ENCODE measurements at regions not wholly inside any gene's neighbourhood (a gene's known extent, or its start where the extent isn't known, plus 50 kb on each side); places are given as distances from the start of the nearest gene placed in this dataset.

DNA sequence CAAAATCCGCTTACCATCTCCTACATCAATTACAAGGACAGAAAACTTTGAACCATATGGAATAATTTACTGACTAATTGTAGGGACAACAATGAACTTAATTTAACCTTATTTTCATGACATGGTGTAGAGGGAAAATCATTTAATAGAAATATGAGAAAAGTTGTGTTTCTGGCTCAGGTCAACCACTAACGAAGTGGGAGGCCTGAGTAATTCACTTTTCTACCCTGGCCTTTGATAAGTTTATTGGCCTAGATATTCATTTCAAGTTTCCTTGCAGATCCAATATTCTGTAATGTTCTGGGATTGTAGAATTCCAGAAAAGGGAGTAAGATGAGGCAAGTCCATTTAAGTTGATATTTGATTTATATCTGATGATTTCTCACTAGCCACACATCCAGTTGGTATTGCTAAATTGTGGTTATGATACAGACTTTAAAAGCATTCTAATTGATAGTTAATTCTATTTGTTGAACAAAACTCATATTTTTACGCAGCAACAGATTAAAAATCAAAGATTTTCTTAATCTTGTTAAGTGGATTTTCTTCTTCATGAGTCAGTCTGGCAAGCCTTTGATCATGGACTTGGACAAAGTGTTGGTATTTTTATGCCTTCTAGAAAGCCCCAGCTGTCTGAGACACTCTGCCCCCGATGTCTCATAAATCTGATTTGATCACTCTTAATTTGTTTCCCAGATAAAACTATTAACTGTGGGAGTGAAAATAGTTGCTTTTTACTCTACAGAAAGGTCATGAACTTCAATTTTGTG is 336.5 kb downstream of the TMEM135 start:
- Mint-ChIP-seq H3K4me3 (ENCODE audit: unreplicated experiment) (no peak overlapping the region), H3K9me3 (ENCODE audit: low read depth) (peaks cover 4% of the 10 kb centered on the region), H3K36me3 (ENCODE audit: low read depth) (peaks cover 3% of the 10 kb centered on the region), H3K4me1 (ENCODE audit: low read depth) (no peaks in the 10 kb centered on the region), H3K27ac (ENCODE audit: unreplicated experiment) (no peak overlapping the region), H3K27me3 (ENCODE audit: low read depth) (peaks cover 33% of the 10 kb centered on the region)
- TF ChIP-seq, protein P1, sequence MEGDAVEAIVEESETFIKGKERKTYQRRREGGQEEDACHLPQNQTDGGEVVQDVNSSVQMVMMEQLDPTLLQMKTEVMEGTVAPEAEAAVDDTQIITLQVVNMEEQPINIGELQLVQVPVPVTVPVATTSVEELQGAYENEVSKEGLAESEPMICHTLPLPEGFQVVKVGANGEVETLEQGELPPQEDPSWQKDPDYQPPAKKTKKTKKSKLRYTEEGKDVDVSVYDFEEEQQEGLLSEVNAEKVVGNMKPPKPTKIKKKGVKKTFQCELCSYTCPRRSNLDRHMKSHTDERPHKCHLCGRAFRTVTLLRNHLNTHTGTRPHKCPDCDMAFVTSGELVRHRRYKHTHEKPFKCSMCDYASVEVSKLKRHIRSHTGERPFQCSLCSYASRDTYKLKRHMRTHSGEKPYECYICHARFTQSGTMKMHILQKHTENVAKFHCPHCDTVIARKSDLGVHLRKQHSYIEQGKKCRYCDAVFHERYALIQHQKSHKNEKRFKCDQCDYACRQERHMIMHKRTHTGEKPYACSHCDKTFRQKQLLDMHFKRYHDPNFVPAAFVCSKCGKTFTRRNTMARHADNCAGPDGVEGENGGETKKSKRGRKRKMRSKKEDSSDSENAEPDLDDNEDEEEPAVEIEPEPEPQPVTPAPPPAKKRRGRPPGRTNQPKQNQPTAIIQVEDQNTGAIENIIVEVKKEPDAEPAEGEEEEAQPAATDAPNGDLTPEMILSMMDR (IDR thresholded peaks at IDR 0.05), result no peak
- no peak for DNase-seq (ENCODE audit: low spot score)
